Psoas muscle (tissue), 7 donors: ENCODE measurements at regions not wholly inside any gene's neighbourhood (a gene's known extent, or its start where the extent isn't known, plus 50 kb on each side); places are given as distances from the start of the nearest gene placed in this dataset.

Source experiments
- ATAC-seq, 4 donors: fragments of 200-7000 bp; cut with Tn5 transposase; one replicate each; pipeline ENCODE4 v1.9.1; 2020; ENCODE audit warnings: moderate library complexity in 3 of 4, mild to moderate bottlenecking in 2 of 4
- DNase-seq, 2 donors: peaks; one replicate each; pipeline ENCODE4 v3.0.0-alpha.2; 2020
- H3K27ac ChIP-seq: fragments of 200-600 bp; one replicate; pipeline ENCODE4 v1.8.0; 2022
- H3K27me3 ChIP-seq, 3 donors: fragments of 200-600 bp in 1 of 3; one replicate each; pipeline versions ENCODE4 v1.6.1 to v1.8.0; 2013 to 2022; ENCODE audit warnings: low read length in 2 of 3, mild to moderate bottlenecking in 2 of 3, moderate library complexity in 1 of 3; ENCODE audit not compliant: insufficient read depth in 3 of 3
- H3K36me3 ChIP-seq, 2 donors: fragments of 200-600 bp in 1 of 2; one replicate each; pipeline versions ENCODE4 v1.6.1 to v1.8.0; 2013 to 2022; ENCODE audit warnings: low read depth in 1 of 2, mild to moderate bottlenecking in 1 of 2, moderate library complexity in 1 of 2; ENCODE audit not compliant: insufficient read depth in 1 of 2
- H3K4me1 ChIP-seq: fragments of 200-600 bp; one replicate; pipeline ENCODE4 v1.8.0; 2022
- H3K4me3 ChIP-seq: fragments of 200-600 bp; one replicate; pipeline ENCODE4 v1.8.0; 2022; ENCODE audit warnings: mild to moderate bottlenecking
- H3K9me3 ChIP-seq: fragments of 200-600 bp; one replicate; pipeline ENCODE4 v1.8.0; 2022
- WGBS, 3 donors: extraction: QIAGEN DNeasy Blood & Tissue Kit; methylation state at CpG; one replicate each; pipeline versions ENCODE4 v1.1.6 to v1.1.7; 2013; 5-methylcytosine and 5-hydroxymethylcytosine counted together
- intact Hi-C, 2 donors: fragments of 100-400 bp; cut with DNase I; formaldehyde crosslinking; loops; one replicate each; pipeline versions ENCODE4 v1.11.0 to v1.14.2; 2022
- TF ChIP-seq, protein P1 (sequence below): fragments of 200-600 bp; IDR thresholded peaks from one replicate; pipeline ENCODE4 v1.8.0; 2022; ENCODE audit warnings: antibody characterized with exemption
- donor health status: healthy with polysubstance abuse.
- donor health status: DM: no; HTN: no; CAD: no; lungs with moderate emphysema.
- donor health status: Bipolar disorder and iron deficiency.
- donor health status: healthy.
- donor health status: DM: yes; HTN: yes; CAD: no.
- donor health status: DM: no; HTN: no; CAD: no.
- donor health status: DM: yes; HTN: yes; CAD: no.

DNA sequence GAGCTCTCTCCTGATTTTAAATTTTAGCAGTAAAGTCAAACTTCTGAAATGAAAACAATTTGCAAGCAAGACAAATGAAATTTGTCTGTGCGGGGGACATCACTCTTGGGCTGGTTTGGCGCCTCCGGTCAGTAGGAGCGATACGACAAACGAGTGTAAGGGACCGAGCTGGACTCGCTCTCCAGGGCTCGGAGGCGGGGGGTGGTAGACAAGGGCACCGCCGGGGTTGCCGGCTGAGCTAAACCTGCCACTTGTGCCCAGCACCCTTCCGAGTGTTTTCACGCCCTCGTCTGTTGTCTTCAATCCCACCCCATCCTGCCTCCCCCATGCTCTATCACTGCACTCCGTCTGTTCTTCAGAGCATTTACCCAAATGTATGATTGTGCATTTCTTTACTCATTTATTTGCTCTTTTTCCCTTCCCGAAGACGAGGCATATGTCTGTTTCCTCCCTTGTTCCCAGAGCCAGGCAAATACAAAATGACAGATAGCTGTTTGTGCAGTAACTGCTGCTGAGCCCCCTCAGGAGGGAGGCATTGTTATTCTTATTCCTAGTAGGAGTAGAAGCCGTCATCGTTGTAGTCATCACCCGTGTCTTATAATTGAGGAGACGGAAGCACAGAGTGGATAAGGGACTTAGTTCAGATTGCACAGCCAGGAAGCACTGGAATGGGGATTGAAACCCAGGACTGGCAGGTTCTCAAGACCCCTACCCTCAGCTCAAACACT is 62.8 kb upstream of the APCDD1L start:
- no peaks in the 10 kb centered on the region for H3K9me3 ChIP-seq
- ATAC-seq (no peak), DNase-seq (no peak)
- H3K36me3 ChIP-seq: no peaks in the 10 kb centered on the region
- no peak overlapping the region for H3K4me3 ChIP-seq
- peaks cover 0 to 15% (median 3%) of the 10 kb centered on the region in 3 donors for H3K27me3 ChIP-seq
- no peaks in the 10 kb centered on the region for H3K4me1 ChIP-seq
- intact Hi-C loops: no loop called here
- 84 to 87% (median 85%) methylated on average over 23 of the region's 23 CpGs for WGBS, 3 donors
- TF ChIP-seq, protein P1, sequence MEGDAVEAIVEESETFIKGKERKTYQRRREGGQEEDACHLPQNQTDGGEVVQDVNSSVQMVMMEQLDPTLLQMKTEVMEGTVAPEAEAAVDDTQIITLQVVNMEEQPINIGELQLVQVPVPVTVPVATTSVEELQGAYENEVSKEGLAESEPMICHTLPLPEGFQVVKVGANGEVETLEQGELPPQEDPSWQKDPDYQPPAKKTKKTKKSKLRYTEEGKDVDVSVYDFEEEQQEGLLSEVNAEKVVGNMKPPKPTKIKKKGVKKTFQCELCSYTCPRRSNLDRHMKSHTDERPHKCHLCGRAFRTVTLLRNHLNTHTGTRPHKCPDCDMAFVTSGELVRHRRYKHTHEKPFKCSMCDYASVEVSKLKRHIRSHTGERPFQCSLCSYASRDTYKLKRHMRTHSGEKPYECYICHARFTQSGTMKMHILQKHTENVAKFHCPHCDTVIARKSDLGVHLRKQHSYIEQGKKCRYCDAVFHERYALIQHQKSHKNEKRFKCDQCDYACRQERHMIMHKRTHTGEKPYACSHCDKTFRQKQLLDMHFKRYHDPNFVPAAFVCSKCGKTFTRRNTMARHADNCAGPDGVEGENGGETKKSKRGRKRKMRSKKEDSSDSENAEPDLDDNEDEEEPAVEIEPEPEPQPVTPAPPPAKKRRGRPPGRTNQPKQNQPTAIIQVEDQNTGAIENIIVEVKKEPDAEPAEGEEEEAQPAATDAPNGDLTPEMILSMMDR: no peak
- no peak overlapping the region for H3K27ac ChIP-seq

DNA sequence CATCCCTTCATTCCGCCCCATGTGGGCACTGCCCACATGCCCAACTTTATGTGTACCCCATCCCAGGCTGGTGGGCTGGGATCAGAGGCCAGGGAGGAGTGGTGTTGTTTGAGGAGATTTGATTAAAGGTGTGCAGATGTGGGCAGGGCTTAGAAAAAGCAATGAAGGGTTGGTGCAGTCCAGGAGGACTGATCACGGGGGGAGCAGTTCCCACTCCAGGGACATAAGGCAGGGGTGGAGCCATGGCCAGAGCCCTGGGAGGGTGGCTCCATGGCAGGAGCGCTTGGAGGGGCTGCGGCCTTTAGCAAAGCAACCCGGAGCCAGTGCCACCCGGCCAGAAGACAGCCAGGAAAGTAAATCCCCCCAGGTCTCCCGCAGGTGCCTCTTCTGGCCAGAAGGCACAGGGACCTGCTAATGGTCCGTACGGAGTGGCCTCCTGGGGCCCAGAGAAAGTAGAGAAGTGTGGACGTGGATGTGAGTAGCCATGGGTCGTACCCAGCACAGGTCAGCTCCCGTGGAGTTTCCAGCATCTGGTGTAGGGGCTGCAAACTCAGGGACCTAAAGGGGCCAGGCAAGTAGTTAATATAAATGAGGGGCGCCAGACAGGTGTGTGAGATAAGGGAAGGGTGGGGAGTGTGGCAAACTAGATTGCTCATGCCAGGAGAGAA is 62.1 kb upstream of the APCDD1L start:
- H3K36me3 ChIP-seq: no peaks in the 10 kb centered on the region
- intact Hi-C loops: no loop called here
- H3K27me3 ChIP-seq: peaks cover 0 to 15% (median 1%) of the 10 kb centered on the region in 3 donors
- no peaks in the 10 kb centered on the region for H3K4me1 ChIP-seq
- TF ChIP-seq, protein P1: no peak
- H3K4me3 ChIP-seq: no peak overlapping the region
- H3K27ac ChIP-seq: no peak overlapping the region
- DNase-seq: no peak
- H3K9me3 ChIP-seq: no peaks in the 10 kb centered on the region
- 82 to 88% (median 87%) methylated on average over 13 of the region's 13 CpGs for WGBS, 3 donors
- ATAC-seq: no peak

DNA sequence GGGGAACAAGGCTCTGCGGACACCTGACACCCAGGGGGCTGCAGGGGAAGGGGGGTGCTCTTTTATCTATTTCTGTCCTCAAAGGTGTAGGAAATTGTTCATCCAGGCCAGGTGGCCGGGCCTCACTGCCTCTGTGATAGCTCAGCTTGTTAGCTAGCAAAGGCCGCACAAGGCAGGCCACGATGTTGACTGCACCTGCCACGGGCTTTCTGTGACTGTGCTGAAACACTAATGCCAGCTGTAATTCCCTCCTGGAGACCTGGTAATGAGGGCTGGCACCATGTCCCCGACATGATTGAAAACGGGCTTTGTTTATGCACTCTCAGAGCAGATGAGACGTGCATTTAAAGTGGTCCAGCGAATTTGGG is 61.4 kb upstream of the APCDD1L start:
- no peaks in the 10 kb centered on the region for H3K36me3 ChIP-seq
- intact Hi-C loops: no loop called here
- no peaks in the 10 kb centered on the region for H3K9me3 ChIP-seq
- TF ChIP-seq, protein P1: no peak
- no peak overlapping the region for H3K4me3 ChIP-seq
- peaks cover 0 to 15% (median 1%) of the 10 kb centered on the region in 3 donors for H3K27me3 ChIP-seq
- H3K27ac ChIP-seq: no peak overlapping the region
- WGBS, 3 donors: 61 to 75% (median 63%) methylated on average over 9 of the region's 9 CpGs
- DNase-seq: no peak
- no peak for ATAC-seq
- no peaks in the 10 kb centered on the region for H3K4me1 ChIP-seq

DNA sequence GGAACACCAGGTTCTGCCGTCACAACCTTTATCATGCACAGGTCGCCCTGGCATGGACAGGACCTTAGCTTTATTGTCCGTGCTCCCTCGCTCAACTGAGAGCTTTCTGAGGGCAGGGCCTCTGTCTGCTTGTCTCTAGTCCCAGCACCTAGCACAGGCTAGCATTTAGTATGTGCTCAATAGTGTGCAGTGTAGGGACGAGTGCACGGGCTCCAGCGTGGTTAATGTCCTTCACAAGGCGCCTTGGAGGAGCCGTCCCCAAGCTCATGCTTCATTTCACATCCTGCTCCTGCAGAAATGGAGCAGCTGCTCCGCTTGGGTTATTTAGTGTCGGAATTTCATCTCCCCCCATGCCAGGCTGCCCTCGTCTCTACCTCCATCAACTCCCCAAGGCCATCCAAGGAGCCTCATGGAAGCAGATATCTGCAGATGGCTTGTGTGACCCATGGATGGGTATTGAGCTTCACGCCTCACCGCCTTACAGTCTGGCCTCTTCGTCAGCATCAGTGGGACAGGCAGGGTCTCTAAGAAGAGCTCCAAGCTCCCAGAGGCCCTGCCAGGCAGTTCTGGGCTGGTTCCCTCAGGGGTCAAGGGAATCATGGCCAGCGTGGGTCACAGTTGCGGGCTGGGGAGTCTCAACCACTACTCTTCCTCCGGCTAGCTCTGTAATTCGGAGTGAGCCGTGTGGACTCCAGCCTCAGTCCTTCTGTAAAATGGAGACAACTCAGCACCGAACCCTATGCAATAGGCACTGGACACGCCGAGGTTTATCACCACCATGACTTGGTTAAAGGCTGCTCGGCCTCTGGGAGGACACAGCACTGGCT is 60.8 kb upstream of the APCDD1L start:
- ATAC-seq: no peak
- DNase-seq: no peak
- H3K4me1 ChIP-seq: no peaks in the 10 kb centered on the region
- H3K27me3 ChIP-seq: peaks cover 0 to 15% (median 1%) of the 10 kb centered on the region in 3 donors
- TF ChIP-seq, protein P1: no peak
- H3K4me3 ChIP-seq: no peak overlapping the region
- no peaks in the 10 kb centered on the region for H3K9me3 ChIP-seq
- intact Hi-C loops: no loop called here
- no peaks in the 10 kb centered on the region for H3K36me3 ChIP-seq
- 85 to 93% (median 88%) methylated on average over 24 of the region's 24 CpGs for WGBS, 3 donors
- no peak overlapping the region for H3K27ac ChIP-seq
